GM10248 (cell line): ENCODE measurements at regions not wholly inside any gene's neighbourhood (a gene's known extent, or its start where the extent isn't known, plus 50 kb on each side); places are given as distances from the start of the nearest gene placed in this dataset.

ENCODE experiments used
- CTCF ChIA-PET: fragments of 300-600 bp; sonication (Branson Sonifier 250); formaldehyde crosslinking; extraction: SDS; loops from one replicate; lab custom pipeline; 2021; ENCODE audit warnings: antibody characterized with exemption; lab: Yijun Ruan, JAX
- POLR2A ChIA-PET: fragments of 350-650 bp; sonication (Branson Sonifier 250); formaldehyde crosslinking; extraction: SDS; loops from one replicate; lab custom pipeline; 2020; ENCODE audit warnings: antibody characterized with exemption; lab: Yijun Ruan, JAX
- DNase-seq: peaks from one replicate; pipeline ENCODE4 v3.0.0; 2012; ENCODE audit errors: extremely low spot score
- TF ChIP-seq, protein P1 (sequence below): IDR thresholded peaks from 2 replicates; pipeline ENCODE4 v1.5.1; 2012; ENCODE audit warnings: mild to moderate bottlenecking, low read depth; ENCODE audit errors: extremely low read depth, missing control alignments, control extremely low read depth

GRCh38 chr13:90518417-90518816 is 829.1 kb upstream of the MIR17HG start:
- TF ChIP-seq, protein P1, sequence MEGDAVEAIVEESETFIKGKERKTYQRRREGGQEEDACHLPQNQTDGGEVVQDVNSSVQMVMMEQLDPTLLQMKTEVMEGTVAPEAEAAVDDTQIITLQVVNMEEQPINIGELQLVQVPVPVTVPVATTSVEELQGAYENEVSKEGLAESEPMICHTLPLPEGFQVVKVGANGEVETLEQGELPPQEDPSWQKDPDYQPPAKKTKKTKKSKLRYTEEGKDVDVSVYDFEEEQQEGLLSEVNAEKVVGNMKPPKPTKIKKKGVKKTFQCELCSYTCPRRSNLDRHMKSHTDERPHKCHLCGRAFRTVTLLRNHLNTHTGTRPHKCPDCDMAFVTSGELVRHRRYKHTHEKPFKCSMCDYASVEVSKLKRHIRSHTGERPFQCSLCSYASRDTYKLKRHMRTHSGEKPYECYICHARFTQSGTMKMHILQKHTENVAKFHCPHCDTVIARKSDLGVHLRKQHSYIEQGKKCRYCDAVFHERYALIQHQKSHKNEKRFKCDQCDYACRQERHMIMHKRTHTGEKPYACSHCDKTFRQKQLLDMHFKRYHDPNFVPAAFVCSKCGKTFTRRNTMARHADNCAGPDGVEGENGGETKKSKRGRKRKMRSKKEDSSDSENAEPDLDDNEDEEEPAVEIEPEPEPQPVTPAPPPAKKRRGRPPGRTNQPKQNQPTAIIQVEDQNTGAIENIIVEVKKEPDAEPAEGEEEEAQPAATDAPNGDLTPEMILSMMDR, result no peak
- POLR2A ChIA-PET, result no interaction called here
- CTCF ChIA-PET, result no interaction called here
- no peak for DNase-seq

DNA sequence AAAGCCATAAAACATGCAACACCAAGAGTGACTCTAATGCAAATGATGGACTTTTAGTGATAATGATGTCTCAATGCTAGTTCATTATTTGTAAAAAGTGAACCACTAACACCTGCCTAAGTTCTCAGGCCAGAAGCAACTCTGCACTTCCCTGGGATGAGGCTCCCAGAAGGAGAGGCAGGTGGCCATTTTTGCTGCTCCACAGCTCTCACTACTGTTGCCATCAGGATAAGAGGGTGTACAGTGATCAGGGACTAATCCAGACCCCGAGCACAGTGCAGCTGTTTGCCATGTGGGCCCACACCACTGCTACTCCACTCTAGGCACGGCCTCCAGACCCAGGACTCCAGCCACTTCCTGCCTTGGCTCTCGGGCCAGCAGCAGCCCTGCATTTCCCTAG is 828.3 kb upstream of the MIR17HG start:
- DNase-seq, result no peak
- CTCF ChIA-PET, result no interaction called here
- TF ChIP-seq, protein P1, result no peak
- POLR2A ChIA-PET, result no interaction called here

DNA sequence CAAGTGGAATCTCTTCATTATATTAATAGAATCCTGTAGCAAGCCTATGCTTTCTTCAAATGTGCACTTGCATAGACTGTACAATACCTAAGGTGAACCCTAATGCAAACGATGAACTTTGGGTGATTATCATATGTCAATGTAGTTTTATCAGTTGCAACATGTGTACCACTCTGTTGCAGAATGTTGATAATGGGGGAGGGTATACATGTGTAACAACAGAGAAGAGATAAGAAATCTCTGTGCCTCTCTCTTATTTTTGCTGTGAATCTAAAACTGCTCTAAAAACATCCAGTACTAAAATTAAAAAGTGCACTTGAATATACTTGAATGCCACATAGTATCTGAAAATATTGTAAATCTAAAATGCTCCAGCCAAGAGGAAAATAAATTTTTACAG is 820.8 kb upstream of the MIR17HG start:
- ChIA-PET POLR2A (no interaction called here), CTCF (interaction anchor here (1.5 kb wide), 1 partner anchor 16 kb away, joined by 3 read pairs; no protein-coding TSS in a partner anchor)
- no peak for DNase-seq
- TF ChIP-seq, protein P1, result no peak

- TF ChIP-seq, protein P1, result no peak
- no peak for DNase-seq
- POLR2A ChIA-PET, result no interaction called here
- CTCF ChIA-PET, result interaction anchor here (1.3 kb wide), 1 partner anchor 29 kb away, joined by 3 read pairs; no protein-coding TSS in a partner anchor
These were observed 815.7 kb upstream of the MIR17HG start for GRCh38 chr13:90531744-90532143.

GRCh38 chr13:90532861-90533492 is 814.5 kb upstream of the MIR17HG start:
- ChIA-PET POLR2A (no interaction called here), CTCF (no interaction called here)
- TF ChIP-seq, protein P1, result no peak
- no peak for DNase-seq

GRCh38 chr13:90533866-90534265 is 813.6 kb upstream of the MIR17HG start:
- POLR2A ChIA-PET, result no interaction called here

More at GRCh38 chr13:90533866-90534265, 813.6 kb upstream of the MIR17HG start:
- CTCF ChIA-PET, result no interaction called here
- TF ChIP-seq, protein P1, result no peak
- no peak for DNase-seq
